ENCODE measurements at regions not wholly inside any gene's neighbourhood (a gene's known extent, or its start where the extent isn't known, plus 50 kb on each side); places are given as distances from the start of the nearest gene placed in this dataset.

DNA sequence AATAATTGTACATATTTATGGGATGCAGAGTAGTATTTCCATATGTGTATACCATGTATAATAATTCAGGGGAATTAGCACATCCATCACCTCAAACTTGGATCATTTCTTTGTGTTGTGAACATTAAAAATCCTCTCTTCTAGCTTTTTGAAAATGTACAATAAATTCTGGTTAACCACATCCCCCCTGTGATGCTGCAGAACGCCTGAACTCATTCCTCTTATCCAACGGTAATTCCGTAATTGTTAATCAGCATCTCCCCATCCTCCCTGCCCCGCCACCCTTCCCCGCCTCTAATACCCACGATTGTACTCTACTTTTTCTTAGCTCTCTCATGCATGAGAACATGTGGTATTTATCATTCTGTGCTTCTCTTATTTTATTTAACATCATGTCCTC is 127.7 kb upstream of the ANKRD55 start:
- DNase-seq (ENCODE audit: extremely low spot score): no peak
- ChIA-PET POLR2A (interaction anchor here (0.6 kb wide), 1 partner anchor 336 kb away, joined by 3 read pairs; no protein-coding TSS in a partner anchor), CTCF (no interaction called here)
- TF ChIP-seq, protein P1, sequence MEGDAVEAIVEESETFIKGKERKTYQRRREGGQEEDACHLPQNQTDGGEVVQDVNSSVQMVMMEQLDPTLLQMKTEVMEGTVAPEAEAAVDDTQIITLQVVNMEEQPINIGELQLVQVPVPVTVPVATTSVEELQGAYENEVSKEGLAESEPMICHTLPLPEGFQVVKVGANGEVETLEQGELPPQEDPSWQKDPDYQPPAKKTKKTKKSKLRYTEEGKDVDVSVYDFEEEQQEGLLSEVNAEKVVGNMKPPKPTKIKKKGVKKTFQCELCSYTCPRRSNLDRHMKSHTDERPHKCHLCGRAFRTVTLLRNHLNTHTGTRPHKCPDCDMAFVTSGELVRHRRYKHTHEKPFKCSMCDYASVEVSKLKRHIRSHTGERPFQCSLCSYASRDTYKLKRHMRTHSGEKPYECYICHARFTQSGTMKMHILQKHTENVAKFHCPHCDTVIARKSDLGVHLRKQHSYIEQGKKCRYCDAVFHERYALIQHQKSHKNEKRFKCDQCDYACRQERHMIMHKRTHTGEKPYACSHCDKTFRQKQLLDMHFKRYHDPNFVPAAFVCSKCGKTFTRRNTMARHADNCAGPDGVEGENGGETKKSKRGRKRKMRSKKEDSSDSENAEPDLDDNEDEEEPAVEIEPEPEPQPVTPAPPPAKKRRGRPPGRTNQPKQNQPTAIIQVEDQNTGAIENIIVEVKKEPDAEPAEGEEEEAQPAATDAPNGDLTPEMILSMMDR (IDR thresholded peaks at IDR 0.05; ENCODE audit: control extremely low read depth, extremely low read depth, low read depth, missing control alignments): no peak

DNA sequence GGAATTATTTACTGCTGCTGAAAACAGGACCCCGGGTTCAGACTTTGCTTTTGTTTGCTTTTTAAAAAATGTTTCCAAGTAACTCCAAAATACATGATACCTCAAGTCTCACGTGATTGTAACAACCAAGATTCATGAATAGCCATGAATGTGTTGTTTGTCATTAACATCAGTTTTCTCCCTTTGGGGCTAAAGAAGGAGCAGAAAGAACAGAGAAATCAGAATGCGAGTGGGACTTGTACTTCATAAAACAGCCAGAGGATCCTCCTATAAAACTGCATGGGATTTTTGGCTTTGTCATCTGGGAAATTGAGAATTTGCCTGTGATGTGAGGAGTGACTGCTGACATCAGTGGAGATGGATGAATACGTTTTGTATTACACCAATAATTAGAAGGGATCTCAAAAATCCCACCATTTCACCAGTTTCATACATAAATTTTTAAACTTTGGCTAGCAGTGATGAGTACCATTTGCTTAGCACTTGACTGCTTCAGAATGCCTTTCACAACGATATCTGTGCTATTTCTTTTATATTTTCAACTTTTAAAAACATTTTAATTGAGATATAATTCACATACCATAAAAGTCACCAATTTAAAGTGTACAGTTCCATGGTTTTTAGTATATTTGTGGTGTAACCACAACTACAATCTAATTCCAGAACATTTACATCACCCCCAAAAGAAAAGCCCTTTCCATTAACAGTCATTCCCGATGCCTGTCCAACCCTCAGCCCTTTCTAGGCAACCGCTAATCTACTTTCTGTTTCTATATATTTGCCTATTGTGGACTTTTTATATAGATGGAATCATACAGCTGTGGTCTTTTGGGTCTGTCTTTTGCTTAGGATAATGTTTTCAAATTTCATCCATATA is 126.9 kb upstream of the ANKRD55 start:
- TF ChIP-seq, protein P1 (IDR thresholded peaks at IDR 0.05; ENCODE audit: control extremely low read depth, extremely low read depth, low read depth, missing control alignments): no peak
- ChIA-PET CTCF (no interaction called here), POLR2A (no interaction called here)
- DNase-seq (ENCODE audit: extremely low spot score): no peak

DNA sequence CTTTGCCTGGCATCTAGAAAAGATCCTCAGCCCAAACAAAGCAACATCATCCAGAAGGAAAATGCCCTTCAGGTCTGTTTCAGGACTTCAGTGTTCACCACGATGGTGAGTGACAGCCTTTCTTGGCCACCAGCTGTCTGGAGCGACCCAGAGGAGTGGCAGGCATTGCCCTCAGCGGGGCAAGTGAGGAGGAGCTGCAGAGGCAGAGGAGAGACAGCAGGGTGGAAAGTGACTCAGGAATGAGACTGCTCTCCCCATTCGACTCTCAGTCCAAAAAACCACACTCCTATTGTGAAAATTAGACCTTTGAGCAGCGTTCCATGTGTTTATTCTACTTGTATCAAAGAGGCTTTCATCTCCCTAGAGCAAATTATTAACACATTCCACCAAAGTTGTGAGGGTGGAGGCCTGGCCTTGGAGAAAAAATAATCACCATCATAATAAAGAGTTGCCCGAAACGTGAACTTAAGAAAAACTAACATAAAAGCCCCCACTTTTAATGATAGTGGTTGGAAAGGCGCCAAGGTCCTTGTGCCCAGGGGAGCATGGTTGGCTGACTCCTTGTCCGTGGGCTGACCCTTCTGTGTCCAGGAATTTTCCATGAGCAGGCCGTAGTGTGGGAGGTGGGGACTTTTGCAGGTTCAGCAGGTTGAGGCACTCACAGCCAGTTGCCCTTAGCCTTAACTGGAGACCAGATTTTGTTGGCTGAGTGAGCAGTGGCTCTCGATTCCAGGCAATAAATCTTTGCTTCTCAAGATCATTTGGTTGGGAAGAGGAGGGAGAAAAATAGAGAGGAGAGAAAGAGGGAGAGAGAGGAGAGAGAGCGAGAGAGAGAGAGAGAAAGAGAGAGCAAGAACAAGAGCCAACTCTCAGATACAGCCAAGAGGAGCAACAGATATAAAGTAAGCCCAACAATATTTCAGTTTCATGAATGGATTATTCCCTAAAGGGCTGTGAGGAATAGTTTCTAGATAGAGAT is 125.9 kb upstream of the ANKRD55 start:
- TF ChIP-seq, protein P1 (IDR thresholded peaks at IDR 0.05; ENCODE audit: control extremely low read depth, extremely low read depth, low read depth, missing control alignments): no peak
- no peak for DNase-seq (ENCODE audit: extremely low spot score)
- ChIA-PET POLR2A (no interaction called here), CTCF (no interaction called here)

DNA sequence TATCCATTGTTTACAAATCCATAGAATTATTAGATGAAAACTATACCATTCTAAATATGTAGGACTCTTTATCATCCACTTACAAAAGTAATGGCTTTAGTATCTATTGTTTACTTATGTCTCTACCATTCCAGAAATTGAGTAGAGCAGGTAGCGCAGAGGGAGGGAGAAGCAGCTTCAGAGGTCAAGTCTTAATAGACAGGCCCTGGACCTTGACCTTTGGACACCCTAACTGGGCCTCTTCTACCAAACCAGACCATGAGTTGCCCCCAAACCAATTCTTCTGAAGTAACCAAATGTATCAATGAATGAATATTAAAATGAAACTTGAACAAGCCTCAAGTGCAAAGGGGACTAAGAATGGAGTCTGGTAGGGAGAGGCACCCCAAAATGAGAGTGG is 124.9 kb upstream of the ANKRD55 start:
- POLR2A ChIA-PET: no interaction called here
- DNase-seq (ENCODE audit: extremely low spot score): no peak
- CTCF ChIA-PET: no interaction called here
- TF ChIP-seq, protein P1 (IDR thresholded peaks at IDR 0.05; ENCODE audit: control extremely low read depth, extremely low read depth, low read depth, missing control alignments): no peak

DNA sequence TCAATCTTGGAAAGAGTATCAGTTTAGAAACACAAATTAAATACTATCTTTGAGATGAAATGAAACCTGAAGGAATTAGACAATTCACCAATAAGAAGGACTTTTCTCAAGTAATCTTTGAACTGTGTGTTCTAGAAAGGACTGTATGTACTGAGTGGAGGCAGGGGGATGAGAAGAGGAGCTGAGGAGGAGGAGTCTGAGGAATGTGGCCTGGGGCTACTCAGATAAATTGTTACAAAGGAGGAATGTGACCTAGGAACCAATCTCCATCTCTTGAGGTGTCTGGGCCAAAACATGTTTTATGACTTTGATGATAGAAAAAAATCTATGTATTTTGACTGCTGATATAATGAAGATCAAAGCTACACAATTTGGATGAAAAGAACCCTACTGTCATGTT is 124.3 kb upstream of the ANKRD55 start:
- CTCF ChIA-PET: no interaction called here
- TF ChIP-seq, protein P1 (IDR thresholded peaks at IDR 0.05; ENCODE audit: control extremely low read depth, extremely low read depth, low read depth, missing control alignments): no peak
- POLR2A ChIA-PET: no interaction called here
- DNase-seq (ENCODE audit: extremely low spot score): no peak

DNA sequence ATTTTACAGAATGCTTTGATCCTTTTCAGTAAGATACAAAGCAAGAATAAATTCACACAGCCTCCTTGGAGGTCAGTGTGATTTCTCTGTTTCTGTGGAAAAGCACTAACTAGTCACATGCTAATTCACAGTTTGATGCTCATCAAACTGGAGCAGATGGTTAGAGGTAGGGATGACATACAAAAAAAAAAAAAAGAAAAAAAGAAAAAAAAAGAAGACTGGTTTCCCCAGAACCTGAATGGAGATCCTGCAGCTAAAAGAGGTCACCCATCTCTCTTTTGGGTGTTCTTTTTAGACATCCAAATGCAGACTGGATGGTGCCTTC is 123.7 kb upstream of the ANKRD55 start:
- POLR2A ChIA-PET: no interaction called here
- CTCF ChIA-PET: no interaction called here
- DNase-seq (ENCODE audit: extremely low spot score): no peak
- TF ChIP-seq, protein P1 (IDR thresholded peaks at IDR 0.05; ENCODE audit: control extremely low read depth, extremely low read depth, low read depth, missing control alignments): no peak

All from GM10248 (cell line).